ENCODE measurements at regions not wholly inside any gene's neighbourhood (a gene's known extent, or its start where the extent isn't known, plus 50 kb on each side); places are given as distances from the start of the nearest gene placed in this dataset.

DNA sequence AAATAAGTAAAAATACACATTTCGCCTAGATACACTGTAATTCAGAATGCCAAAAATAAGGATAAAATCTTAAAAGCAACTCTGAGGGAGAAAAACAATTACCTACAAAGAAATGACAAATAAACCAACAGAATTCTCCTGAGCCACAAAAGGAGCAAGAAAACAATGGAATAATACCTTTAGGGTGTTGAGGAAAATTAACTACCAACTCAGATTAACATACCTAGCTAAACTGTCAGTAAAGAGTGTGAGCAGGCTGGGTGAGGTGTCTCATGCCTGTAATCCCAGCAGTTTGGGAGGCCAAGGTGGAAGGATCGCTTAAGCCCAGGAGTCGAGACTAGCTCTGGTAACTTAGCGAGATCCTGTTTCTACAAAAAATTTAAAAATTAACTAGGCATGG lies 81.5 kb downstream of the C9orf50 start:
- TF ChIP-seq POLR2A (IDR thresholded peaks at IDR 0.05; ENCODE audit: low read depth): no peak
- TF ChIP-seq, protein P1, sequence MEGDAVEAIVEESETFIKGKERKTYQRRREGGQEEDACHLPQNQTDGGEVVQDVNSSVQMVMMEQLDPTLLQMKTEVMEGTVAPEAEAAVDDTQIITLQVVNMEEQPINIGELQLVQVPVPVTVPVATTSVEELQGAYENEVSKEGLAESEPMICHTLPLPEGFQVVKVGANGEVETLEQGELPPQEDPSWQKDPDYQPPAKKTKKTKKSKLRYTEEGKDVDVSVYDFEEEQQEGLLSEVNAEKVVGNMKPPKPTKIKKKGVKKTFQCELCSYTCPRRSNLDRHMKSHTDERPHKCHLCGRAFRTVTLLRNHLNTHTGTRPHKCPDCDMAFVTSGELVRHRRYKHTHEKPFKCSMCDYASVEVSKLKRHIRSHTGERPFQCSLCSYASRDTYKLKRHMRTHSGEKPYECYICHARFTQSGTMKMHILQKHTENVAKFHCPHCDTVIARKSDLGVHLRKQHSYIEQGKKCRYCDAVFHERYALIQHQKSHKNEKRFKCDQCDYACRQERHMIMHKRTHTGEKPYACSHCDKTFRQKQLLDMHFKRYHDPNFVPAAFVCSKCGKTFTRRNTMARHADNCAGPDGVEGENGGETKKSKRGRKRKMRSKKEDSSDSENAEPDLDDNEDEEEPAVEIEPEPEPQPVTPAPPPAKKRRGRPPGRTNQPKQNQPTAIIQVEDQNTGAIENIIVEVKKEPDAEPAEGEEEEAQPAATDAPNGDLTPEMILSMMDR (IDR thresholded peaks at IDR 0.05): no peak
- no peak for TF ChIP-seq EP300 (IDR thresholded peaks at IDR 0.05)

Data from esophagus muscularis mucosa (tissue), 4 donors.